ENCODE measurements at regions not wholly inside any gene's neighbourhood (a gene's known extent, or its start where the extent isn't known, plus 50 kb on each side); places are given as distances from the start of the nearest gene placed in this dataset.

GRCh38 chrX:40343319-40343718 is 237.5 kb upstream of the ATP6AP2 start:
- H3K9ac ChIP-seq (ENCODE audit: low read length), result no peak overlapping the region

DNA sequence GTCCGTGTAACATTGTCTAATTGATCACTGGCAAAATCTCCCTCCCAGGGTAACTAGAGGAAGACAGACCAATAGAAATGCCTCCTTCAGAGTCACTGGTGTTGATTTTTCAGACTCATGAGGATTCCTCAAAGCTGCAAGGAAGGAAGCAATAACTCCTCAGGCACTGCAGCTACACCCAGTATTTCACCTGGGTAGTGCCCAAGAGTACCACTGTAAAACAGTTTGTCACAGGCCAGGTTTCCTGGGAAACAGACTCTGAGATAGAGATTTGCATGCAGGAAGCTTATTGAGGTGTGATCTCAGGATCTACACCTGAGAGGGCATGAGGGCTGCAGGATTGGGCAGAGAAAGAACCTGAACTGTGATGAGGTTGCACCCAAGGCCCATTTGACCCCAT is 240.7 kb upstream of the ATP6AP2 start:
- H3K79me2 ChIP-seq (replicated peaks; ENCODE audit: insufficient read depth, low read length), result no peaks in the 10 kb centered on the region
- no peaks in the 10 kb centered on the region for H3K36me3 ChIP-seq (ENCODE audit: insufficient read depth, low read length)
- H3F3A ChIP-seq (ENCODE audit: insufficient read depth, low read length, poor library complexity, severe bottlenecking), result no peaks in the 10 kb centered on the region
- no peak overlapping the region for H3K4me3 ChIP-seq (ENCODE audit: low read length)
- H3K9ac ChIP-seq (ENCODE audit: low read length), result no peak overlapping the region
- no peaks in the 10 kb centered on the region for H4K20me1 ChIP-seq (ENCODE audit: insufficient read depth)
- H3K9me3 ChIP-seq (ENCODE audit: low read length), result no peaks in the 10 kb centered on the region
- H2AFZ ChIP-seq (ENCODE audit: low read depth, low read length), result no peak overlapping the region
- no peak overlapping the region for H3K27ac ChIP-seq (ENCODE audit: low read length)
- TF ChIP-seq CTCF (IDR thresholded peaks at IDR 0.05; ENCODE audit: poor library complexity, severe bottlenecking) (no peak), POLR2AphosphoS5 (IDR thresholded peaks at IDR 0.05) (no peak)
- H3K27me3 ChIP-seq (ENCODE audit: insufficient read depth, low read depth, low read length), result no peaks in the 10 kb centered on the region
- no peak overlapping the region for H3K4me2 ChIP-seq (ENCODE audit: low read length)
- H3K9me2 ChIP-seq (ENCODE audit: insufficient read depth, low read length), result no peaks in the 10 kb centered on the region

More at GRCh38 chrX:40343319-40343718, 237.5 kb upstream of the ATP6AP2 start:
- H3K4me2 ChIP-seq (ENCODE audit: low read length), result no peak overlapping the region
- no peaks in the 10 kb centered on the region for H3K36me3 ChIP-seq (ENCODE audit: insufficient read depth, low read length)
- no peak for TF ChIP-seq CTCF (IDR thresholded peaks at IDR 0.05; ENCODE audit: poor library complexity, severe bottlenecking)
- no peak for TF ChIP-seq SMC3 (conservative IDR thresholded peaks at IDR 0.05; ENCODE audit: poor library complexity)
- TF ChIP-seq EP300 (conservative IDR thresholded peaks at IDR 0.05; ENCODE audit: poor library complexity, severe bottlenecking), result no peak
- TF ChIP-seq REST (IDR thresholded peaks at IDR 0.05; ENCODE audit: borderline replicate concordance), result no peak
- TF ChIP-seq MXI1 (conservative IDR thresholded peaks at IDR 0.05; ENCODE audit: poor library complexity, severe bottlenecking), result no peak
- no peak for TF ChIP-seq RAD21 (conservative IDR thresholded peaks at IDR 0.05)
- no peak for TF ChIP-seq EZH2 (IDR thresholded peaks at IDR 0.05; ENCODE audit: borderline replicate concordance, insufficient read depth, low read length, poor library complexity, severe bottlenecking)
- no peak for TF ChIP-seq TAF1 (IDR thresholded peaks at IDR 0.05; ENCODE audit: low read depth)
- TF ChIP-seq POLR2AphosphoS5 (IDR thresholded peaks at IDR 0.05), result no peak
- no peaks in the 10 kb centered on the region for H4K20me1 ChIP-seq (ENCODE audit: insufficient read depth)
- no peak overlapping the region for H3K27ac ChIP-seq (ENCODE audit: low read length)
- H2AFZ ChIP-seq (ENCODE audit: low read depth, low read length), result no peak overlapping the region
- H3K79me2 ChIP-seq (replicated peaks; ENCODE audit: insufficient read depth, low read length), result no peaks in the 10 kb centered on the region
- H3K9me2 ChIP-seq (ENCODE audit: insufficient read depth, low read length), result no peaks in the 10 kb centered on the region
- H3K27me3 ChIP-seq (ENCODE audit: insufficient read depth, low read depth, low read length), result no peaks in the 10 kb centered on the region
- no peaks in the 10 kb centered on the region for H3K9me3 ChIP-seq (ENCODE audit: low read length)
- H3K4me3 ChIP-seq (ENCODE audit: low read length), result no peak overlapping the region
- H3F3A ChIP-seq (ENCODE audit: insufficient read depth, low read length, poor library complexity, severe bottlenecking), result no peaks in the 10 kb centered on the region

Measured in neural cell (in vitro differentiated cells).